ENCODE measurements at regions not wholly inside any gene's neighbourhood (a gene's known extent, or its start where the extent isn't known, plus 50 kb on each side); places are given as distances from the start of the nearest gene placed in this dataset.
"Not testable (repeated sequence)": the region's sequence is repeated elsewhere in the genome, so short reads cannot be mapped to it uniquely, and the experiment has no call there.

GRCh38 chr9:25816439-25816838 is 138.2 kb upstream of the TUSC1 start:
- POLR2A ChIA-PET: no interaction called here
- Mint-ChIP-seq H3K27ac (no peak overlapping the region), H3K9me3 (peaks cover 9% of the 10 kb centered on the region), H3K4me3 (no peak overlapping the region), H3K27me3 (no peaks in the 10 kb centered on the region), H3K36me3 (ENCODE audit: low read depth) (no peaks in the 10 kb centered on the region), H3K4me1 (no peaks in the 10 kb centered on the region)
- CTCF ChIA-PET: no interaction called here
- DNase-seq: no peak

- POLR2A ChIA-PET: no interaction called here
- CTCF ChIA-PET: no interaction called here
- DNase-seq: no peak
- H3K27me3 Mint-ChIP-seq: no peaks in the 10 kb centered on the region
- H3K4me1 Mint-ChIP-seq: no peaks in the 10 kb centered on the region
- H3K9me3 Mint-ChIP-seq: peaks cover 16% of the 10 kb centered on the region
- no peaks in the 10 kb centered on the region for H3K36me3 Mint-ChIP-seq (ENCODE audit: low read depth)
- no peak overlapping the region for H3K27ac Mint-ChIP-seq
- H3K4me3 Mint-ChIP-seq: no peak overlapping the region
Measured at GRCh38 chr9:25814023-25814422, 135.8 kb upstream of the TUSC1 start.

DNA sequence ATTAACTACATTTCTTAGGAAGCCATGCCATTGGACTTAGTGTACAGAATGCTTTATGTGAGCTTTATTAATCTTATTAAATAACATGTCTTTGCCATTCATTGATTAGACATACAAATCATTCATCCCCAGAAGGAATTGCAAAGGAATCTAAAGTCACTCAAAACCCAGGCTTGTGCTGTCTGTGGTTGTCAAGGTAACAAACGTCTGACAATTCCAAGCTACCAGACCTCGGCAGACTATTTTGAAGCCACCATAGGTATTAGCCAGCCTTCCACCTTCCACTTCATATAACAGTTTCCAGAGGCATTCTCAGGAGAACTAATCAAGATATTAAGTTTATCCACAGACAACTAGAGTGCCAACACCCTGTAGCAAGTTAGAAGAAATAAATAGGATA is 135.2 kb upstream of the TUSC1 start:
- DNase-seq: no peak
- H3K9me3 Mint-ChIP-seq: peaks cover 21% of the 10 kb centered on the region
- H3K4me1 Mint-ChIP-seq: no peaks in the 10 kb centered on the region
- no peak overlapping the region for H3K4me3 Mint-ChIP-seq
- CTCF ChIA-PET: no interaction called here
- H3K36me3 Mint-ChIP-seq (ENCODE audit: low read depth): no peaks in the 10 kb centered on the region
- H3K27me3 Mint-ChIP-seq: no peaks in the 10 kb centered on the region
- no peak overlapping the region for H3K27ac Mint-ChIP-seq
- POLR2A ChIA-PET: no interaction called here

- POLR2A ChIA-PET: no interaction called here
- H3K36me3 Mint-ChIP-seq (ENCODE audit: low read depth): no peaks in the 10 kb centered on the region
- H3K9me3 Mint-ChIP-seq: peaks cover 25% of the 10 kb centered on the region
- no peak overlapping the region for H3K27ac Mint-ChIP-seq
- no peak for DNase-seq
- H3K4me1 Mint-ChIP-seq: no peaks in the 10 kb centered on the region
- CTCF ChIA-PET: no interaction called here
- no peaks in the 10 kb centered on the region for H3K27me3 Mint-ChIP-seq
- H3K4me3 Mint-ChIP-seq: no peak overlapping the region
Measured at GRCh38 chr9:25808554-25808953, 130.3 kb upstream of the TUSC1 start.

GRCh38 chr9:25804856-25805255 is 126.6 kb upstream of the TUSC1 start:
- no peaks in the 10 kb centered on the region for H3K27me3 Mint-ChIP-seq
- no peaks in the 10 kb centered on the region for H3K36me3 Mint-ChIP-seq (ENCODE audit: low read depth)
- no peaks in the 10 kb centered on the region for H3K4me1 Mint-ChIP-seq
- no peak overlapping the region for H3K27ac Mint-ChIP-seq
- peaks cover 21% of the 10 kb centered on the region for H3K9me3 Mint-ChIP-seq
- H3K4me3 Mint-ChIP-seq: no peak overlapping the region
- ChIA-PET CTCF (no interaction called here), POLR2A (no interaction called here)
- no peak for DNase-seq

GRCh38 chr9:25801989-25802388 is 123.7 kb upstream of the TUSC1 start:
- POLR2A ChIA-PET; DNase-seq; H3K36me3 Mint-ChIP-seq (ENCODE audit: low read depth); H3K4me3 Mint-ChIP-seq; CTCF ChIA-PET; H3K4me1 Mint-ChIP-seq; H3K27me3 Mint-ChIP-seq; H3K27ac Mint-ChIP-seq: not testable (repeated sequence)
- H3K9me3 Mint-ChIP-seq: peaks cover 16% of the 10 kb centered on the region

DNA sequence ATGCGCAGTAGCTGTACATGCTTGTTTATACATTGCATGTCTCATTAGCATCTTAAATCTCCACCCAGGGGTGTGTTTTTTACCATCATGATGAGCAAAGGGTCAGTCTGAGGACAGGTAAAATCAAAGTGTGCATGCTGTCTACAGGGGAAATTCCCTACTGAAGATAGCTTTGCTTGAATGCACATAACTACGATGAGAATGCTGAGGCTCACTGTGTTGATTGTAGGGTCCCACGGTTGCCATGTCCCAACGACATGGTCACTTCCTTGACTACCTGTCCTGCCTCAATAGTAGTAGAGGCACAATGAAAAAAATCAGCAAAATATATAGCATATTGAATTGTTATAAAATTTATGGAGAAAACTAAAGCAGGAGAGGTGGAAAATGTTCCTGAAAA is 95.6 kb upstream of the TUSC1 start:
- H3K4me1 Mint-ChIP-seq: no peaks in the 10 kb centered on the region
- H3K27ac Mint-ChIP-seq: no peak overlapping the region
- ChIA-PET POLR2A (no interaction called here), CTCF (no interaction called here)
- no peaks in the 10 kb centered on the region for H3K27me3 Mint-ChIP-seq
- no peak overlapping the region for H3K4me3 Mint-ChIP-seq
- no peaks in the 10 kb centered on the region for H3K36me3 Mint-ChIP-seq (ENCODE audit: low read depth)
- no peak for DNase-seq
- H3K9me3 Mint-ChIP-seq: peaks cover 12% of the 10 kb centered on the region

- no peak for DNase-seq
- no peak overlapping the region for H3K27ac Mint-ChIP-seq
- no peaks in the 10 kb centered on the region for H3K4me1 Mint-ChIP-seq
- ChIA-PET CTCF (no interaction called here), POLR2A (no interaction called here)
- H3K27me3 Mint-ChIP-seq: no peaks in the 10 kb centered on the region
- peaks cover 9% of the 10 kb centered on the region for H3K9me3 Mint-ChIP-seq
- H3K36me3 Mint-ChIP-seq (ENCODE audit: low read depth): no peaks in the 10 kb centered on the region
- H3K4me3 Mint-ChIP-seq: no peak overlapping the region
Measured at GRCh38 chr9:25755951-25756350, 77.7 kb upstream of the TUSC1 start.

DNA sequence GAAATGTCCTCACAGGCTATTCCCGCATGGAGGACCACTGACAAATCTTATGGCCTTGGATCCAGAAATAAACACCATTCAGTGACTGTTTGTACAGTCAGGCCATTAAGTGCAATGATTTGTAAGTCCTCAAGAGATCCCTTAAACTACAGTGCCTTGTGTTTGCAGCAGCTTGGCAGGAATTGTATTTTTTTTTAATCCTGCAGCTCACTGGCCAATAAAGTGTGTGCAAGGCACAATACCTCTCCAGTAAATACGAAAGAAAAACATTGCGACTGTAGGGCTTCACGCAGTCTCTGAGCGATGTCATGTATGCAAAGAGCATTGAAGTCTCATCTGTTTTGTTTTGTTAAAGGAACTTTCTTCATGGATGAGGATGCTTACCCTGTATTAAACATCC is 74.2 kb upstream of the TUSC1 start:
- H3K27me3 Mint-ChIP-seq: no peaks in the 10 kb centered on the region
- no peak overlapping the region for H3K4me3 Mint-ChIP-seq

DNA sequence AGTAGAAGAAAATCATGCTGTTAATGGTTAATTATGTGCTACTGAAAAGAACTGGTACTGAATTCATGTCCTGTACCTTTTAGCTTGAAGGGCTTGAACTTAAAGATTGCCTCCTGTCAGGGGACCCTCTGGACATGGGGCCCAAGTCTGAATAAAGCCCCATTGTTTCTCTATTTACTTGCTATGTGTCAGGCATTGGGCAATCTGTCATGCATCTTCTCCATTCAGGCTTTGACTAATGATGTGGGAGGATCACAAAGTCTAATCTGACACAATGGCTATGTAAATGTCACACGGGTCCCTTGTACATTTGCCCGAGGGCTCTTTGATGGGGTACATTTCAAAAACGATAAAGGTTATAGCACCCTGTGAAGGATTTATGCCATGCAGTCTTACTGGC is 64.0 kb upstream of the TUSC1 start:
- H3K4me1 Mint-ChIP-seq: no peaks in the 10 kb centered on the region
- H3K4me3 Mint-ChIP-seq: no peak overlapping the region
- DNase-seq: no peak
- CTCF ChIA-PET: no interaction called here
- H3K9me3 Mint-ChIP-seq: peaks cover 3% of the 10 kb centered on the region
- H3K36me3 Mint-ChIP-seq (ENCODE audit: low read depth): no peaks in the 10 kb centered on the region
- POLR2A ChIA-PET: no interaction called here
- H3K27ac Mint-ChIP-seq: no peak overlapping the region
- H3K27me3 Mint-ChIP-seq: no peaks in the 10 kb centered on the region

More for the DNA sequence above, 74.2 kb upstream of the TUSC1 start:
- ChIA-PET POLR2A (no interaction called here), CTCF (no interaction called here)
- Mint-ChIP-seq H3K36me3 (ENCODE audit: low read depth) (no peaks in the 10 kb centered on the region), H3K9me3 (peaks cover 6% of the 10 kb centered on the region), H3K27ac (no peak overlapping the region), H3K4me1 (no peaks in the 10 kb centered on the region)
- DNase-seq: no peak

- POLR2A ChIA-PET: no interaction called here
- Mint-ChIP-seq H3K27ac (no peak overlapping the region), H3K4me1 (no peaks in the 10 kb centered on the region), H3K36me3 (ENCODE audit: low read depth) (no peaks in the 10 kb centered on the region), H3K27me3 (no peaks in the 10 kb centered on the region), H3K4me3 (no peak overlapping the region), H3K9me3 (peaks cover 4% of the 10 kb centered on the region)
- DNase-seq: no peak
- CTCF ChIA-PET: no interaction called here
Measured at GRCh38 chr9:25733336-25733982, 55.2 kb upstream of the TUSC1 start.

DNA sequence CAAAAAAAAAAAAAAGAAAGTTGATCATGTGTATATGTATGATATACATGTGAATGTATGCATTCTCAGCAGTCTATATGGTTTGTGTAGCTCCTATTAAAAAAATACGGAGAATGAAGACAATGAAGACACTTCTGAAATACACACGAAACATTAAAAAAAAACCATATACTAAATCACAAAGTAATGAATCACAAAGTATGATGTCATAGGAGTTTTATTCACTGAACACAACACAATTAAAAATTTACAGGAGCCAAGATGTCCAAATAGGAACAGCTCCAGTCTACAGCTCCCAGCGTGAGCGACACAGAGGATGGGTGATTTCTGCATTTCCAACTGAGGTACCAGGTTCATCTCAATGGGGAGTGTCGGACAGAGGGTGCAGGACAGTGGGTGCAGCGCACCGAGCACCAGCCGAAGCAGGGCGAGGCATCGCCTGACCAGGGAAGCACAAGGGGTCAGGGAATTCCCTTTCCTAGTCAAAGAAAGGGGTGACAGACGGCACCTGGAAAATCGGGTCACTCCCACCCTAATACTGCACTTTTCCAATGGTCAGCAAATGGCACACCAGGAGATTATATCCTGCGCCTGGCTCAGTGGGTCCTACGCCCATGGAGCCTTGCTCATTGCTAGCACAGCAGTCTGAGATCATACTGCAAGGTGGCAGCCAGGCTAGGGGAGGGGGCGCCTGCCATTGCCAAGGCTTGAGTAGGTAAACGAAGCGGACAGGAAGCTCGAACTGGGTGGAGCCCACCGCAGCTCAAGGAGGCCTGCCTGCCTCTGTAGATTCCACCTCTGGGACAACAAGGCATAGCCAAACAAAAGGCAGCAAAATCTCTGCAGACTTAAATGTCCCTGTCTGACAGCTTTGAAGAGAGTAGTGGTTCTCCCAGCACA is 53.9 kb upstream of the TUSC1 start:
- H3K4me3 Mint-ChIP-seq; CTCF ChIA-PET; H3K27ac Mint-ChIP-seq; DNase-seq; POLR2A ChIA-PET; H3K4me1 Mint-ChIP-seq; H3K36me3 Mint-ChIP-seq (ENCODE audit: low read depth); H3K27me3 Mint-ChIP-seq; H3K9me3 Mint-ChIP-seq: not testable (repeated sequence)

Data from activated CD4-positive, alpha-beta memory T cell treated with anti-CD3 and anti-CD28 coated beads, Interleukin-2, amount 10 ng/mL, durations not matched to agents 7 days and 5 days (primary cell).